B cell (primary cell): ENCODE measurements at regions not wholly inside any gene's neighbourhood (a gene's known extent, or its start where the extent isn't known, plus 50 kb on each side); places are given as distances from the start of the nearest gene placed in this dataset.

Experiments
- CTCF ChIP-seq: fragments of 200-600 bp; IDR thresholded peaks from one replicate; pipeline ENCODE4 v1.8.0; 2022; ENCODE audit warnings: antibody characterized with exemption, mild to moderate bottlenecking
- EZH2 ChIP-seq: IDR thresholded peaks from 2 replicates; pipeline ENCODE4 v1.6.1; 2012; ENCODE audit warnings: borderline replicate concordance, low read depth, mild to moderate bottlenecking, moderate library complexity, low read length; ENCODE audit not compliant: insufficient read depth, poor library complexity, severe bottlenecking

GRCh38 chr2:41027095-41027494, 575.2 kb upstream of the SLC8A1 start:
- TF ChIP-seq CTCF (no peak), EZH2 (no peak)
